Breast epithelium (tissue), 4 donors: ENCODE measurements at regions not wholly inside any gene's neighbourhood (a gene's known extent, or its start where the extent isn't known, plus 50 kb on each side); places are given as distances from the start of the nearest gene placed in this dataset.
A peak's percentile ranks its signal among the peaks of the same experiment; 100 is the strongest.

Source experiments
- DNase-seq, 2 donors: peaks; one replicate each; pipeline ENCODE4 v3.0.0-alpha.2; 2019; ENCODE audit warnings: low spot score in 2 of 2
- H3K27ac ChIP-seq, 2 donors: fragments of 200-600 bp; sonication (generic) in 1 of 2; one replicate each; pipeline ENCODE4 v1.5.1; 2016 to 2019; ENCODE audit warnings: mild to moderate bottlenecking in 1 of 2
- H3K27me3 ChIP-seq, 2 donors: fragments of 200-600 bp; sonication (generic) in 1 of 2; one replicate each; pipeline versions ENCODE4 v1.5.1 to v1.6.0; 2017 to 2019; ENCODE audit warnings: control low read depth in 1 of 2, mild to moderate bottlenecking in 1 of 2
- H3K36me3 ChIP-seq: fragments of 200-600 bp; one replicate; pipeline ENCODE4 v1.5.1; 2019
- H3K4me1 ChIP-seq, 2 donors: fragments of 200-600 bp; sonication (generic); one replicate each; pipeline ENCODE4 v1.5.1; 2016 to 2019; ENCODE audit warnings: control low read depth in 1 of 2
- H3K4me3 ChIP-seq, 3 donors: fragments of 200-600 bp; sonication (generic); 1 replicate in 2 of 3; 2 replicates in 1 of 3; pipeline ENCODE4 v1.5.1; 2016 to 2019; ENCODE audit warnings: mild to moderate bottlenecking in 3 of 3, moderate library complexity in 2 of 3
- H3K9me3 ChIP-seq, 2 donors: fragments of 200-600 bp; sonication (generic) in 1 of 2; one replicate each; pipeline ENCODE4 v1.5.1; 2016 to 2019; ENCODE audit warnings: control low read depth in 1 of 2
- POLR2A ChIP-seq: fragments of 450-650 bp; IDR thresholded peaks from one replicate; pipeline ENCODE4 v1.6.1; 2016; ENCODE audit warnings: antibody characterized with exemption, mild to moderate bottlenecking, moderate library complexity
- POLR2AphosphoS5 ChIP-seq, 3 donors: sonication (generic); formaldehyde crosslinking; IDR thresholded peaks; one replicate each; pipeline ENCODE4 v1.6.1; 2017; ENCODE audit warnings: antibody characterized with exemption in 3 of 3
- intact Hi-C: fragments of 100-400 bp; cut with DNase I; formaldehyde crosslinking; loops from one replicate; pipeline ENCODE4 v1.15.1; 2023; ENCODE audit warnings: low total_unique reads
- TF ChIP-seq, protein P1 (sequence below), 3 donors: fragments of 450-650 bp; IDR thresholded peaks; one replicate each; pipeline ENCODE4 v1.5.1; 2016 to 2017; ENCODE audit warnings: antibody characterized with exemption in 3 of 3, mild to moderate bottlenecking in 3 of 3, moderate library complexity in 3 of 3

DNA sequence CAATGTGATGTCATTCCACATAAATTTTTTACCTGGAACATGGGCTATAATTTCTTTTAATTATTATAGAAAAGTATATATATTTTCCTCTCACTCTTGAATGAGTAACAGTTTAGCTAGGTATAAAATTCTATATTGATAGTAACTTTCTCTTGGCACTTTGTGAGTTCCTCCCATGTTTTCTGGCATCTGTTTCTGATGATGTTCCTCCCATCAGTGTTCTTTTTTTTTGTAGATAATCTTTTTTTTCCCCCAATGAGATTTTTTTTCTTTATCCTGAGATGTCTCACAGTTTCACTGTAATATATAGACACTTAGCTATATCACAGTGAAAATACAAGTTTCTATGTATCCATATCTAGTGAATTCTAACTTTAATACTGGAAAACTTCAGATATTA lies 75.2 kb downstream of the IER5 start:
- H3K9me3 ChIP-seq = peaks cover 5 to 18% of the 10 kb centered on the region in 2 donors
- no peak overlapping the region for H3K4me3 ChIP-seq
- no peak overlapping the region for H3K27ac ChIP-seq
- no peaks in the 10 kb centered on the region for H3K36me3 ChIP-seq
- no peaks in the 10 kb centered on the region for H3K4me1 ChIP-seq
- no peak for TF ChIP-seq POLR2AphosphoS5 (IDR thresholded peaks at IDR 0.05)
- TF ChIP-seq, protein P1, sequence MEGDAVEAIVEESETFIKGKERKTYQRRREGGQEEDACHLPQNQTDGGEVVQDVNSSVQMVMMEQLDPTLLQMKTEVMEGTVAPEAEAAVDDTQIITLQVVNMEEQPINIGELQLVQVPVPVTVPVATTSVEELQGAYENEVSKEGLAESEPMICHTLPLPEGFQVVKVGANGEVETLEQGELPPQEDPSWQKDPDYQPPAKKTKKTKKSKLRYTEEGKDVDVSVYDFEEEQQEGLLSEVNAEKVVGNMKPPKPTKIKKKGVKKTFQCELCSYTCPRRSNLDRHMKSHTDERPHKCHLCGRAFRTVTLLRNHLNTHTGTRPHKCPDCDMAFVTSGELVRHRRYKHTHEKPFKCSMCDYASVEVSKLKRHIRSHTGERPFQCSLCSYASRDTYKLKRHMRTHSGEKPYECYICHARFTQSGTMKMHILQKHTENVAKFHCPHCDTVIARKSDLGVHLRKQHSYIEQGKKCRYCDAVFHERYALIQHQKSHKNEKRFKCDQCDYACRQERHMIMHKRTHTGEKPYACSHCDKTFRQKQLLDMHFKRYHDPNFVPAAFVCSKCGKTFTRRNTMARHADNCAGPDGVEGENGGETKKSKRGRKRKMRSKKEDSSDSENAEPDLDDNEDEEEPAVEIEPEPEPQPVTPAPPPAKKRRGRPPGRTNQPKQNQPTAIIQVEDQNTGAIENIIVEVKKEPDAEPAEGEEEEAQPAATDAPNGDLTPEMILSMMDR (IDR thresholded peaks at IDR 0.05) = no peak
- H3K27me3 ChIP-seq = no peaks in the 10 kb centered on the region
- intact Hi-C loops = no loop called here
- DNase-seq = no peak

DNA sequence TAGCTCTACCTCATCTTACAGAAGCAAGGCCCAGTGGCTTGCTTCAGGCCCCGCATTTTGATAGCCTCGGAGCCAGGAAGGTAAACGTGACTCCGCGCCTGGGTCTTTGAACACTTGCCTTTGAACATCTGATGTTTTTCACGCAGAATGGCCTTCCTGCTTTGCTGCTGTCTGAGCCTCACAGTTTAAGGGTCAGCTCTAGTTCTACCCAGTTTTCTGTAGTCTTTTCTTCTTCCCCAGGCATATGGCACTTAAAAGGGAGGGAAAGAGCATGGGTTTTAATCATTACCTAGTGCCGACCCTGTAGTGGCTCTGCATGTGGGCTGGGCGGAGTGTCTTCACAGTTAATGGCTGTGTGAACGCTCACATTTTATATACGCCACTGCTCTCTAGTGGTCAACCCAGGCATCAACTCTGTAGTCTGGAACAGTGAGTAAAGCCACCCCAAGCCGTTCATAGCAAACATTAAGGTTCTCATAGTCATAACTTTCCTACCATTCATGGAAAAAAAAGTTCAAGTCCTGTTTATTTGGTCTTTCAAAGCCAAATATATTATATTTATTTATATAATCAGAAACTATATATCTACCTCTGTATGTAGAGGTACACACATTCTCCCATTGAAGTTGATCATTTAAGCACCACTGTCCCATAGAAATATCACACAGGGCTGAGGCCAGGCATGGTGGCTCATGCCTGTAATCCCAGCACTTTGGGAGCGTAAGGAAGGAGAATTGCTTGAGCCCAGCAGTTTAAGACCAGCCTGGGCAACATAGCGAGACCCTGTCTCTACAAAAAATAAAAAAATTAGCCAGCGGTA lies 78.1 kb downstream of the IER5 start:
- Histone ChIP-seq H3K27me3 (no peaks in the 10 kb centered on the region), H3K36me3 (no peaks in the 10 kb centered on the region), H3K4me1 (no peaks in the 10 kb centered on the region), H3K27ac (no peak overlapping the region), H3K4me3 (no peak overlapping the region), H3K9me3 (peaks cover 5 to 18% of the 10 kb centered on the region in 2 donors)
- intact Hi-C loops = no loop called here
- TF ChIP-seq, protein P1 (IDR thresholded peaks at IDR 0.05) = peak; percentile 19 to 78 (median 75)
- no peak for TF ChIP-seq POLR2A
- no peak for TF ChIP-seq POLR2AphosphoS5 (IDR thresholded peaks at IDR 0.05)
- peak in 1 of 2 donors; percentile 40 for DNase-seq

DNA sequence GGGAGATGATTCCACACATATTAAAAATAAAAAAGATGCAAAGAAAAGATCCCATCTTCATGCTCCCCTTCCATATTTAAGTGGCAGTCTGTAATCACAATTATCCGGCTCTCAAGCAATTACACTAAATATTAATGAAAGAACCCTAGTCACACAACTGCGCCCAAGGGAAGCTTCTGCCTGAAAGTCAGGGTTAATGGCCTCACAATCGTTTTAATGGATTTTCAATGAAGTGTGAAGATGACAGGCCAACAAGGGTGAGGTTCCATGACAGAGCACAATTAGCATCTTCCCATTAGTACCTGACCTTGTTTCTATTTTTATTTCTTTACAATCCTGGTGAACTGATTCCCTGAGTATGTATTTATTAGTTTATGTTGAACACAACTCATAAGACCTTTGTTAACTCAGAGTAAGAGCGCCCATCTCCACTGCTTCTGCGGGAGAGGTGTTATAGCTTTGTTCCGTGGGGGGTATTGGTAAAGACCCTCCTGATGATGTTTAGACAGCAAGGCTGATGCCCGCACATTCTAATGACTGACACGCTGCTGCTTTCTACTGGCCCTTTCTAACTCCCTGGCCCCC lies 80.9 kb downstream of the IER5 start:
- H3K36me3 ChIP-seq = no peaks in the 10 kb centered on the region
- no peaks in the 10 kb centered on the region for H3K27me3 ChIP-seq
- H3K4me1 ChIP-seq = no peaks in the 10 kb centered on the region
- peaks cover under 1% of the 10 kb centered on the region in 2 donors for H3K9me3 ChIP-seq
- H3K4me3 ChIP-seq = no peak overlapping the region
- no peak for DNase-seq
- H3K27ac ChIP-seq = no peak overlapping the region
- no peak for TF ChIP-seq POLR2AphosphoS5 (IDR thresholded peaks at IDR 0.05)
- no peak for TF ChIP-seq POLR2A
- TF ChIP-seq, protein P1 (IDR thresholded peaks at IDR 0.05) = no peak
- intact Hi-C loops = no loop called here

DNA sequence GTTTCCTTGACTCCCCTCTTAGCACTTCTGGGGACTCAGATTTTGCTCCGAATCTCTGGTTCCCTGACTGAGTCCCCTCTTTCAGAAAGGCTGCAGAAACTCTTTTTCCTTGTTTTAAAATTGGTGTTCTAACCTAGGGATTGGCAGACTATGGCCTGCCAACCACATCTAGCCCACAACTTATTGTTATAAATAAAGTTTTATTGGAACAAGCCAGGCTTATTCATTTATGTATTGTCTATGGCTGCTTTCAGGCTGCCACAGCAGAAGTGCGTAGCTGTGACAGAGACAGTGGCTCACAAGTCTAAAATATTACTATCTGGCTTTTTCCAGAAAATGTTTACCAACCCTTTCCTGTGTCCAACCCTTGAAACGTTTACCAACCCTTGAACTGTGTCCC lies 81.7 kb downstream of the IER5 start:
- Histone ChIP-seq H3K27ac (no peak overlapping the region), H3K36me3 (no peaks in the 10 kb centered on the region), H3K9me3 (no peaks in the 10 kb centered on the region), H3K27me3 (no peaks in the 10 kb centered on the region), H3K4me1 (no peaks in the 10 kb centered on the region), H3K4me3 (no peak overlapping the region)
- TF ChIP-seq, protein P1 (IDR thresholded peaks at IDR 0.05) = no peak
- no peak for TF ChIP-seq POLR2A
- TF ChIP-seq POLR2AphosphoS5 (IDR thresholded peaks at IDR 0.05) = no peak
- no peak for DNase-seq
- intact Hi-C loops = no loop called here

DNA sequence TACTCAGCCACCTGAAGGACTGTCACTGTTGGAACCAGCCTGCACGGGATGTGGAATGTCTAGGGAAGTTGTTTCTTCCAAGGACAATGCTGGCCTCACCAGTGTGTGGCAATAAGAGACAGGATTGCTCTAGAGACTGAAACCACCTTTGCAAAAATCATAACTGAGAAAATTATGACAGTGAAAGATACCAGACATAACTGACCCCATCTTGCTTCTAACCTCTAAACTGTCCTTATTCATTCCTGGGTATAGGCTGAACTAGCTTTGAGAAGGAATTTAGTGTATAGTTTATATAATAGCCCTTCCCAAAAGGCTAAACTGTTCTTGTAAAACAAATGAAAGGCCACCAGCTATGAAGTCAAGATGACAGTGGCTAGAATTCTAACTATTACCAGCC lies 83.6 kb downstream of the IER5 start:
- no peak for DNase-seq
- no peaks in the 10 kb centered on the region for H3K4me1 ChIP-seq
- intact Hi-C loops = no loop called here
- no peak overlapping the region for H3K4me3 ChIP-seq
- no peaks in the 10 kb centered on the region for H3K27me3 ChIP-seq
- no peaks in the 10 kb centered on the region for H3K9me3 ChIP-seq
- TF ChIP-seq, protein P1 (IDR thresholded peaks at IDR 0.05) = no peak
- TF ChIP-seq POLR2AphosphoS5 (IDR thresholded peaks at IDR 0.05) = no peak
- no peak for TF ChIP-seq POLR2A
- no peaks in the 10 kb centered on the region for H3K36me3 ChIP-seq
- no peak overlapping the region for H3K27ac ChIP-seq
